Omental fat pad (tissue), 3 donors: ENCODE measurements at regions not wholly inside any gene's neighbourhood (a gene's known extent, or its start where the extent isn't known, plus 50 kb on each side); places are given as distances from the start of the nearest gene placed in this dataset.

Source experiments
- ATAC-seq: fragments of 150-250 bp; one replicate; pipeline ENCODE4 v1.9.1; 2016; ENCODE audit warnings: mild to moderate bottlenecking, moderate library complexity; ENCODE audit not compliant: low FRiP score
- DNase-seq: peaks from one replicate; pipeline ENCODE4 v3.0.0-alpha.2; 2019; ENCODE audit warnings: low spot score
- TF ChIP-seq, protein P1 (sequence below), 3 donors: fragments of 450-650 bp; IDR thresholded peaks; one replicate each; pipeline ENCODE4 v1.5.1; 2016 to 2017; ENCODE audit warnings: antibody characterized with exemption in 3 of 3, mild to moderate bottlenecking in 3 of 3, moderate library complexity in 2 of 3

DNA sequence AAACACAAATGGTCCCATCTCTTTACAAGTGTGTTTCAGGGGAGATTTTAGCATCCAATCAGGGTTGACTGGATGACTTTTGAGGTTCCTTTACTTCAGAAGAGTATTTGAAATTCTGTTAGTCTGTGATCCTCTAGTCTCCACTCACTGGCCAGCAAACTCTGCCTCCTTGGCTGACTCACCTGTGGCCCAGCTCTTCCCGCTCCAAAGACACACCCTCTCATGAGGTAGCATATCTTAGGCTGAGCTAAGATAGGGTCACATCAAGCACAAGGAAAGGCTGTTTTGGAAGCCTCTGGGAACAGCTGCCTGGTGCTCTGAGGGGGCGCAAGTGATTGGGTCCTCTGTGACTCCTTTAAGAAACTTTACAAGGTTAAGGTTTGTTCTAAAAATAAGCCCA is 102.3 kb upstream of the FGGY start:
- DNase-seq: no peak
- ATAC-seq: no peak
- TF ChIP-seq, protein P1, sequence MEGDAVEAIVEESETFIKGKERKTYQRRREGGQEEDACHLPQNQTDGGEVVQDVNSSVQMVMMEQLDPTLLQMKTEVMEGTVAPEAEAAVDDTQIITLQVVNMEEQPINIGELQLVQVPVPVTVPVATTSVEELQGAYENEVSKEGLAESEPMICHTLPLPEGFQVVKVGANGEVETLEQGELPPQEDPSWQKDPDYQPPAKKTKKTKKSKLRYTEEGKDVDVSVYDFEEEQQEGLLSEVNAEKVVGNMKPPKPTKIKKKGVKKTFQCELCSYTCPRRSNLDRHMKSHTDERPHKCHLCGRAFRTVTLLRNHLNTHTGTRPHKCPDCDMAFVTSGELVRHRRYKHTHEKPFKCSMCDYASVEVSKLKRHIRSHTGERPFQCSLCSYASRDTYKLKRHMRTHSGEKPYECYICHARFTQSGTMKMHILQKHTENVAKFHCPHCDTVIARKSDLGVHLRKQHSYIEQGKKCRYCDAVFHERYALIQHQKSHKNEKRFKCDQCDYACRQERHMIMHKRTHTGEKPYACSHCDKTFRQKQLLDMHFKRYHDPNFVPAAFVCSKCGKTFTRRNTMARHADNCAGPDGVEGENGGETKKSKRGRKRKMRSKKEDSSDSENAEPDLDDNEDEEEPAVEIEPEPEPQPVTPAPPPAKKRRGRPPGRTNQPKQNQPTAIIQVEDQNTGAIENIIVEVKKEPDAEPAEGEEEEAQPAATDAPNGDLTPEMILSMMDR (IDR thresholded peaks at IDR 0.05): no peak

DNA sequence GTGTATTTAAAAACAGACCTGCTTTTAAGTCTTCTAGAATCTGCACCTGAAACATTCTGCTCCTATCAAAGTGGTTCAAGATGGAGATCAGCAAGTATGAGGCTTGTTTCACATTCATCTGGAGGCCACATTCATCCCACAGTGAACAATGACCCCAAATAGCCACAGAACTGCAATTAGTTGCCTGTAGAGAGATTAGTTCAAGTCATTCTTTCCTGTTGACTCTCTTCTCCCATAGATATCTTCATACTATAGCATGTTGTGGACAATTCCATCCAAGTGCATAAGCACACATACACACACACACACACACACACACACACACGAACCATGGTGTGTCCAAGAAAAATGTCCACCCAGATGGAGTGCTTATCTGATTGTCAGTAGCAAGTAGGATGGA is 101.7 kb upstream of the FGGY start:
- ATAC-seq: no peak
- TF ChIP-seq, protein P1 (IDR thresholded peaks at IDR 0.05): no peak
- no peak for DNase-seq

DNA sequence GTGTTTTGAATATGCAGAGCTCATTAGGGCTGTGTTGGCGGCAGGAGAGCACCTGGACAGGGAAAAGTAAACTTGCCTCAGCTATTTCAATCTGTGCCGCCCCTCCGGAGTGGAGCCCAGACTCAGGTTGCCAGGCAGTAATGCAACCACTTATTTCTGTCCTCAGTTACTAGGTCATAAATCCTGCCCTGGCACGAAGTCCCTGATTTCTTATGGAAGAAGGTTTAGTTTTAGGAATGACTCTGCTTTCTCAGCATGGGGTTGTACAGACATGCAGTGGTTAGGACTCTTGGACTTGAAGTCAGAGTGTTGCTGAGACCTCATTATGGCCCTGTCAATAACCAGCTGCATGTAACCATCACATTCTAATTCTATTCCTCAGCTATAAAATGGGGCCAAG is 98.3 kb upstream of the FGGY start:
- ATAC-seq (no peak), DNase-seq (no peak)
- TF ChIP-seq, protein P1 (IDR thresholded peaks at IDR 0.05): no peak

DNA sequence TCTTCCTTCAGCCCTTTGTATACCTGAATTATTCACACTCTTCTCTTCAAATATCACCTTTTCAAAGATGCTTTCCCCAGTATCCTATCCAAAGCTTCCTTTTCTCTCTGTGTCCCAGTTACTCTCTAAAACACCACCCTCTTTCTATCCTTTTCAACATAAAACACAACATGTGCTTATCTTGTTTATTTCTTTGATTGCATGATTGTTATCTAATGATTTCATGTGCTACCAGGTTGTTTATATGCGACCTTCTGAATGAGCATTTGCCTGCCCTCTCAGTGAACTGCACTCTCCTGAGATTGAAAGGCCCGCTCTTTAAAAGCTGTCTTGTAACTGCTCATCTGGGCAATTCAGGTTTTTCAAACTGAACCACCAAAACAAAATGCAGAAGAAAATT is 97.7 kb upstream of the FGGY start:
- DNase-seq: no peak
- no peak for ATAC-seq
- TF ChIP-seq, protein P1 (IDR thresholded peaks at IDR 0.05): no peak

DNA sequence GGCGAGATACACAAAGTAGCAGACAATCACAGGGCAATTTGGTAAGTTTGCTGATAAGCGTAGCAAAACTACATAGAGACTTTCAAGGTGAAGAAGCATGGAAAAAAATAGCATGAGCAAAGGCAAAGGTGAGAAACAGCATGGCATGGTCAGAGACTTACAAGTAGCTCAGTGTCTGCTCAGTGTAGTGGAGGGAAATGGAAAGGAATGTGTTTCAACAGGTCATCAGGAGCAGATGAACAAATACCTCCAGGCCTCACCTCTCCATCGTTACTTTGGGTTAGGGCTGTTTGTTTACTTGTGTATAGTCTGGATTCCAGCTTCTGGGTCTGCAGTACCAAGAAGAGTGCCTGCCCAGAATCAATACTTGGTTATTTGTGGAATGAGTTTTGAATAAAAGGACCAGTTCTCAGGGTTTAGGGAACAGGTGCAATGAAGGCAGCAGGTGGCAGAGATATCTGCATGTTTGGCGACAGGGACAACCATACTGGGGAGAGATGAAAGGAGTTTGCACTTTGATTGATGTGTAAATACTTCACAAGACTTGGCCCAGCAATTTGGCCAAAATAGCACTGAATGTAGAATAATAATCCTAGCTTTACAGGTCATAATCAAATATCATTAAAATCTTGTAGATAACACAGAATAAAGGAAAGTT is 97.0 kb upstream of the FGGY start:
- TF ChIP-seq, protein P1 (IDR thresholded peaks at IDR 0.05): no peak
- ATAC-seq (no peak), DNase-seq (no peak)

DNA sequence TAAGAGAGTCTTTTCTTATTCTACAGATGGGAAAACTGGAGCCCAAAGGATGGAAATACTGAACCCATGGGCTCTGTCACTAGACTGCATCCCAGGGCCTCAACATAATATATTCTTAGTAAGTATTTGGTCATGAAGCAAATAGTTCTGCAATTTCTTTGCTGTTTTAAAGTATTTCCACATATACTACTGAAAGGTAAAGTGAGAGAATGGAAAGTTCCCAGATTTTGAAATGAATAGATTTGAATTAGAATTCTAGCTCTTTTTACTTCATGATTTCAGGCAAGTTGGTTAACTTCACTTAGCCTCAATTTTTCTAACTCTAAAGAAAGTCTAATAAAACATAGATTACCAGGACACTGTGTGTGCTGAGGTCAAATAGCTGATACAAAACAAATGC is 95.6 kb upstream of the FGGY start:
- TF ChIP-seq, protein P1 (IDR thresholded peaks at IDR 0.05): no peak
- no peak for ATAC-seq
- no peak for DNase-seq

DNA sequence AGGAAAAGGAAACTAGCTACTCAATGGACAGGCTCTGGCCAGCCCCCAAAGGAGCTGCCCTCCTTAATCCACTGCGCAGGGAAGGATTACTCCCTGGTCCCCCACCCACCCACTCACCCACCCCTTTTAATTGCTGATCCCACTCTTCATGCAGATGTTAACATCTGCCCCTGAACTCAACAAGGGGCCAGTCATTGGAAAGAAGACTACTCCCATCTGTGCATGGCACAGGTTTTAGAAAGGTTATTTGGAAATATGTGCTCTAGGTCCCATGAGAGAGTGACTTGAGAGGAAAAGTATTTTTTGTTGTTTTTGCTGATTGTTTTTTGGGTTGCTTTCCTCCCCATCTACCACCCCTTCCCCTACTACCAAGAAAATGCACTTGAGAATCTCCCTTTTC is 94.4 kb upstream of the FGGY start:
- no peak for ATAC-seq
- TF ChIP-seq, protein P1 (IDR thresholded peaks at IDR 0.05): no peak

More for the DNA sequence above, 94.4 kb upstream of the FGGY start:
- no peak for DNase-seq
